WTC11 (cell line): ENCODE measurements at regions not wholly inside any gene's neighbourhood (a gene's known extent, or its start where the extent isn't known, plus 50 kb on each side); places are given as distances from the start of the nearest gene placed in this dataset.

ENCODE experiments used
- ATAC-seq: fragments of 200-7000 bp; cut with Tn5 transposase; 2 replicates; pipeline ENCODE4 v1.10.0; 2021; ENCODE audit warnings: mild to moderate bottlenecking, moderate library complexity
- CTCF ChIA-PET: fragments of 300-600 bp; sonication (Branson Sonifier 250); formaldehyde crosslinking; loops from one replicate; lab custom pipeline; 2021; ENCODE audit warnings: antibody characterized with exemption; lab: Charles Lee
- POLR2A ChIA-PET: fragments of 350-600 bp; sonication (Branson Sonifier 250); formaldehyde crosslinking; loops from one replicate; lab custom pipeline; 2021; ENCODE audit warnings: antibody characterized with exemption; lab: Charles Lee
- DNase-seq: peaks from one replicate; pipeline ENCODE4 v3.0.0; 2021; ENCODE audit warnings: low spot score
- H3K27ac Mint-ChIP-seq: 2 replicates; pipeline ENCODE4 v1.8.0; 2021; ENCODE audit warnings: mixed read lengths
- H3K27me3 Mint-ChIP-seq: 2 replicates; pipeline ENCODE4 v1.8.0; 2021; ENCODE audit warnings: low read depth, mild to moderate bottlenecking, moderate library complexity, mixed read lengths
- H3K36me3 Mint-ChIP-seq: 2 replicates; pipeline ENCODE4 v1.8.0; 2021; ENCODE audit warnings: mixed read lengths
- H3K4me1 Mint-ChIP-seq: 2 replicates; pipeline ENCODE4 v1.8.0; 2022; ENCODE audit warnings: mixed read lengths
- H3K4me3 Mint-ChIP-seq: 2 replicates; pipeline ENCODE4 v1.8.0; 2021; ENCODE audit warnings: mild to moderate bottlenecking, moderate library complexity, mixed read lengths
- H3K9me3 Mint-ChIP-seq: 2 replicates; pipeline ENCODE4 v1.8.0; 2021; ENCODE audit warnings: mixed read lengths
- ATF2 ChIP-seq: sonication (generic); formaldehyde crosslinking; IDR thresholded peaks from 2 replicates; pipeline ENCODE4 v1.8.1; 2022; ENCODE audit warnings: low read depth, missing genetic modification reagents, borderline replicate concordance
- FOXP1 ChIP-seq: sonication (generic); formaldehyde crosslinking; IDR thresholded peaks from 2 replicates; pipeline ENCODE4 v1.8.0; 2022; ENCODE audit warnings: missing genetic modification reagents, mild to moderate bottlenecking, moderate library complexity, borderline replicate concordance
- GABPB1 ChIP-seq: sonication (generic); formaldehyde crosslinking; IDR thresholded peaks from 2 replicates; pipeline ENCODE4 v1.8.1; 2023; ENCODE audit warnings: mild to moderate bottlenecking, missing genetic modification reagents
- MLX ChIP-seq: sonication (generic); formaldehyde crosslinking; IDR thresholded peaks from 2 replicates; pipeline ENCODE4 v1.8.1; 2023; ENCODE audit warnings: mild to moderate bottlenecking, missing genetic modification reagents, moderate library complexity
- NFATC4 ChIP-seq: fragments of 250-450 bp; sonication (Bioruptor Pico); IDR thresholded peaks from 2 replicates; pipeline ENCODE4 v1.9.0; 2021; ENCODE audit warnings: mild to moderate bottlenecking
- NFE2L1 ChIP-seq: sonication (generic); formaldehyde crosslinking; IDR thresholded peaks from 2 replicates; pipeline ENCODE4 v1.8.1; 2023; ENCODE audit warnings: missing genetic modification reagents
- ZBTB21 ChIP-seq: sonication (generic); formaldehyde crosslinking; IDR thresholded peaks from 2 replicates; pipeline ENCODE4 v1.8.1; 2023; ENCODE audit warnings: mild to moderate bottlenecking, missing genetic modification reagents, borderline replicate concordance
- ZNF416 ChIP-seq: fragments of 250-450 bp; sonication (Bioruptor Pico); IDR thresholded peaks from 2 replicates; pipeline ENCODE4 v1.9.0; 2021; ENCODE audit warnings: mild to moderate bottlenecking, inconsistent platforms
- ZNF671 ChIP-seq: fragments of 250-450 bp; sonication (Bioruptor Pico); IDR thresholded peaks from 2 replicates; pipeline ENCODE4 v1.8.0; 2021; ENCODE audit warnings: mild to moderate bottlenecking
- TF ChIP-seq, protein P1 (sequence below): sonication (generic); formaldehyde crosslinking; IDR thresholded peaks from 2 replicates; pipeline ENCODE4 v1.8.0; 2022; ENCODE audit warnings: missing genetic modification reagents
- TF ChIP-seq, protein P2 (sequence below): sonication (generic); formaldehyde crosslinking; IDR thresholded peaks from 2 replicates; pipeline ENCODE4 v1.8.0; 2023; ENCODE audit warnings: mild to moderate bottlenecking, missing genetic modification reagents
- TF ChIP-seq, protein P3 (sequence below): fragments of 250-450 bp; sonication (Bioruptor Pico); conservative IDR thresholded peaks from 2 replicates; pipeline ENCODE4 v1.9.0; 2021; ENCODE audit warnings: mild to moderate bottlenecking
- TF ChIP-seq, protein P4 (sequence below): fragments of 250-450 bp; sonication (Bioruptor Pico); IDR thresholded peaks from 2 replicates; pipeline ENCODE4 v1.9.0; 2021; ENCODE audit warnings: mild to moderate bottlenecking, borderline replicate concordance
- TF ChIP-seq, protein P5 (sequence below): sonication (generic); formaldehyde crosslinking; IDR thresholded peaks from 2 replicates; pipeline ENCODE4 v1.8.0; 2022; ENCODE audit warnings: mild to moderate bottlenecking, missing genetic modification reagents
- TF ChIP-seq, protein P6 (sequence below): fragments of 200-600 bp; IDR thresholded peaks from 2 replicates; pipeline ENCODE4 v1.8.0; 2022; ENCODE audit warnings: antibody characterized with exemption

- POLR2A ChIA-PET = no interaction called here
- ATAC-seq = no peak
- Mint-ChIP-seq H3K9me3 (no peaks in the 10 kb centered on the region), H3K36me3 (no peaks in the 10 kb centered on the region), H3K4me3 (no peak overlapping the region), H3K27me3 (peaks cover 6% of the 10 kb centered on the region; the same call in 1 of the 2 replicates), H3K27ac (no peak overlapping the region), H3K4me1 (no peaks in the 10 kb centered on the region)
- CTCF ChIA-PET = no interaction called here
- TF ChIP-seq NFATC4 (CRISPR knock-in tag) (no peak), MLX (no peak), FOXP1 (no peak), ZBTB21 (no peak), NFE2L1 (no peak), GABPB1 (no peak), ZNF416 (CRISPR knock-in tag) (no peak), ATF2 (CRISPR knock-in tag) (no peak), ZNF671 (CRISPR knock-in tag) (no peak)
- TF ChIP-seq, protein P1, sequence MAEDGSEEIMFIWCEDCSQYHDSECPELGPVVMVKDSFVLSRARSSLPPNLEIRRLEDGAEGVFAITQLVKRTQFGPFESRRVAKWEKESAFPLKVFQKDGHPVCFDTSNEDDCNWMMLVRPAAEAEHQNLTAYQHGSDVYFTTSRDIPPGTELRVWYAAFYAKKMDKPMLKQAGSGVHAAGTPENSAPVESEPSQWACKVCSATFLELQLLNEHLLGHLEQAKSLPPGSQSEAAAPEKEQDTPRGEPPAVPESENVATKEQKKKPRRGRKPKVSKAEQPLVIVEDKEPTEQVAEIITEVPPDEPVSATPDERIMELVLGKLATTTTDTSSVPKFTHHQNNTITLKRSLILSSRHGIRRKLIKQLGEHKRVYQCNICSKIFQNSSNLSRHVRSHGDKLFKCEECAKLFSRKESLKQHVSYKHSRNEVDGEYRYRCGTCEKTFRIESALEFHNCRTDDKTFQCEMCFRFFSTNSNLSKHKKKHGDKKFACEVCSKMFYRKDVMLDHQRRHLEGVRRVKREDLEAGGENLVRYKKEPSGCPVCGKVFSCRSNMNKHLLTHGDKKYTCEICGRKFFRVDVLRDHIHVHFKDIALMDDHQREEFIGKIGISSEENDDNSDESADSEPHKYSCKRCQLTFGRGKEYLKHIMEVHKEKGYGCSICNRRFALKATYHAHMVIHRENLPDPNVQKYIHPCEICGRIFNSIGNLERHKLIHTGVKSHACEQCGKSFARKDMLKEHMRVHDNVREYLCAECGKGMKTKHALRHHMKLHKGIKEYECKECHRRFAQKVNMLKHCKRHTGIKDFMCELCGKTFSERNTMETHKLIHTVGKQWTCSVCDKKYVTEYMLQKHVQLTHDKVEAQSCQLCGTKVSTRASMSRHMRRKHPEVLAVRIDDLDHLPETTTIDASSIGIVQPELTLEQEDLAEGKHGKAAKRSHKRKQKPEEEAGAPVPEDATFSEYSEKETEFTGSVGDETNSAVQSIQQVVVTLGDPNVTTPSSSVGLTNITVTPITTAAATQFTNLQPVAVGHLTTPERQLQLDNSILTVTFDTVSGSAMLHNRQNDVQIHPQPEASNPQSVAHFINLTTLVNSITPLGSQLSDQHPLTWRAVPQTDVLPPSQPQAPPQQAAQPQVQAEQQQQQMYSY (CRISPR knock-in tag) = no peak
- TF ChIP-seq, protein P2, sequence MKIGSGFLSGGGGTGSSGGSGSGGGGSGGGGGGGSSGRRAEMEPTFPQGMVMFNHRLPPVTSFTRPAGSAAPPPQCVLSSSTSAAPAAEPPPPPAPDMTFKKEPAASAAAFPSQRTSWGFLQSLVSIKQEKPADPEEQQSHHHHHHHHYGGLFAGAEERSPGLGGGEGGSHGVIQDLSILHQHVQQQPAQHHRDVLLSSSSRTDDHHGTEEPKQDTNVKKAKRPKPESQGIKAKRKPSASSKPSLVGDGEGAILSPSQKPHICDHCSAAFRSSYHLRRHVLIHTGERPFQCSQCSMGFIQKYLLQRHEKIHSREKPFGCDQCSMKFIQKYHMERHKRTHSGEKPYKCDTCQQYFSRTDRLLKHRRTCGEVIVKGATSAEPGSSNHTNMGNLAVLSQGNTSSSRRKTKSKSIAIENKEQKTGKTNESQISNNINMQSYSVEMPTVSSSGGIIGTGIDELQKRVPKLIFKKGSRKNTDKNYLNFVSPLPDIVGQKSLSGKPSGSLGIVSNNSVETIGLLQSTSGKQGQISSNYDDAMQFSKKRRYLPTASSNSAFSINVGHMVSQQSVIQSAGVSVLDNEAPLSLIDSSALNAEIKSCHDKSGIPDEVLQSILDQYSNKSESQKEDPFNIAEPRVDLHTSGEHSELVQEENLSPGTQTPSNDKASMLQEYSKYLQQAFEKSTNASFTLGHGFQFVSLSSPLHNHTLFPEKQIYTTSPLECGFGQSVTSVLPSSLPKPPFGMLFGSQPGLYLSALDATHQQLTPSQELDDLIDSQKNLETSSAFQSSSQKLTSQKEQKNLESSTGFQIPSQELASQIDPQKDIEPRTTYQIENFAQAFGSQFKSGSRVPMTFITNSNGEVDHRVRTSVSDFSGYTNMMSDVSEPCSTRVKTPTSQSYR (CRISPR knock-in tag) = no peak
- TF ChIP-seq, protein P3, sequence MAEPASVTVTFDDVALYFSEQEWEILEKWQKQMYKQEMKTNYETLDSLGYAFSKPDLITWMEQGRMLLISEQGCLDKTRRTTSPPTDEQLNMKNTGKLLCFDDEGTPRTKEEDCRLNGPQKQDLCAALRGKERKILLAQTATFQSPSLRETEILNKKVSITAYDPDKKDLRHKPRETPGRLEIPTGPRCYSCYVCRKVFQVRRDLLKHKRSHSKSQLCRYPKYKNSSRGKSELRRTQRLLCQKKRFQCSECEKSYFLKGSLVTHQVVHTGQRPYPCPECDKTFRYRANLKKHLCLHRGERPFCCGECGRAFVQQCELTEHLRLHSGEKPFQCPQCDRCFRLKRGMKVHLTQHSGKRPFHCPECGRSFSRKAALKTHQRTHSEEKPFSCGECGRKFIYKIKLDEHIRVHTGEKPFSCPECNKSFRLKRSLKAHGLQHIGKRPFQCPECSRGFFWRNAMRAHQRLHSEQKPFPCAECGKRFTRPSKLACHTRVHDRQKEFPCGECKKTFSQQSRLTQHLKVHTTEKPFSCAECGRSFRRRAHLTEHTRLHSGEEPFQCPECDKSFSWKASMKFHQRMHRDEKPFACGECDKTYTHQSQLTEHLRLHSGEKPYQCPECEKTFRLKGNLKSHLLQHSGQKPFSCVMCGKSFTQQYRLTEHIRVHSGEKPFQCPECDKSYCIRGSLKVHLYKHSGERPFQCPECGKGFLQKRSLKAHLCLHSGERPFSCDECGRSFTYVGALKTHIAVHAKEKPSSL = no peak
- TF ChIP-seq, protein P4, sequence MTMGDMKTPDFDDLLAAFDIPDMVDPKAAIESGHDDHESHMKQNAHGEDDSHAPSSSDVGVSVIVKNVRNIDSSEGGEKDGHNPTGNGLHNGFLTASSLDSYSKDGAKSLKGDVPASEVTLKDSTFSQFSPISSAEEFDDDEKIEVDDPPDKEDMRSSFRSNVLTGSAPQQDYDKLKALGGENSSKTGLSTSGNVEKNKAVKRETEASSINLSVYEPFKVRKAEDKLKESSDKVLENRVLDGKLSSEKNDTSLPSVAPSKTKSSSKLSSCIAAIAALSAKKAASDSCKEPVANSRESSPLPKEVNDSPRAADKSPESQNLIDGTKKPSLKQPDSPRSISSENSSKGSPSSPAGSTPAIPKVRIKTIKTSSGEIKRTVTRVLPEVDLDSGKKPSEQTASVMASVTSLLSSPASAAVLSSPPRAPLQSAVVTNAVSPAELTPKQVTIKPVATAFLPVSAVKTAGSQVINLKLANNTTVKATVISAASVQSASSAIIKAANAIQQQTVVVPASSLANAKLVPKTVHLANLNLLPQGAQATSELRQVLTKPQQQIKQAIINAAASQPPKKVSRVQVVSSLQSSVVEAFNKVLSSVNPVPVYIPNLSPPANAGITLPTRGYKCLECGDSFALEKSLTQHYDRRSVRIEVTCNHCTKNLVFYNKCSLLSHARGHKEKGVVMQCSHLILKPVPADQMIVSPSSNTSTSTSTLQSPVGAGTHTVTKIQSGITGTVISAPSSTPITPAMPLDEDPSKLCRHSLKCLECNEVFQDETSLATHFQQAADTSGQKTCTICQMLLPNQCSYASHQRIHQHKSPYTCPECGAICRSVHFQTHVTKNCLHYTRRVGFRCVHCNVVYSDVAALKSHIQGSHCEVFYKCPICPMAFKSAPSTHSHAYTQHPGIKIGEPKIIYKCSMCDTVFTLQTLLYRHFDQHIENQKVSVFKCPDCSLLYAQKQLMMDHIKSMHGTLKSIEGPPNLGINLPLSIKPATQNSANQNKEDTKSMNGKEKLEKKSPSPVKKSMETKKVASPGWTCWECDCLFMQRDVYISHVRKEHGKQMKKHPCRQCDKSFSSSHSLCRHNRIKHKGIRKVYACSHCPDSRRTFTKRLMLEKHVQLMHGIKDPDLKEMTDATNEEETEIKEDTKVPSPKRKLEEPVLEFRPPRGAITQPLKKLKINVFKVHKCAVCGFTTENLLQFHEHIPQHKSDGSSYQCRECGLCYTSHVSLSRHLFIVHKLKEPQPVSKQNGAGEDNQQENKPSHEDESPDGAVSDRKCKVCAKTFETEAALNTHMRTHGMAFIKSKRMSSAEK (CRISPR knock-in tag) = no peak
- TF ChIP-seq, protein P5, sequence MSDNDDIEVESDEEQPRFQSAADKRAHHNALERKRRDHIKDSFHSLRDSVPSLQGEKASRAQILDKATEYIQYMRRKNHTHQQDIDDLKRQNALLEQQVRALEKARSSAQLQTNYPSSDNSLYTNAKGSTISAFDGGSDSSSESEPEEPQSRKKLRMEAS = no peak
- TF ChIP-seq, protein P6, sequence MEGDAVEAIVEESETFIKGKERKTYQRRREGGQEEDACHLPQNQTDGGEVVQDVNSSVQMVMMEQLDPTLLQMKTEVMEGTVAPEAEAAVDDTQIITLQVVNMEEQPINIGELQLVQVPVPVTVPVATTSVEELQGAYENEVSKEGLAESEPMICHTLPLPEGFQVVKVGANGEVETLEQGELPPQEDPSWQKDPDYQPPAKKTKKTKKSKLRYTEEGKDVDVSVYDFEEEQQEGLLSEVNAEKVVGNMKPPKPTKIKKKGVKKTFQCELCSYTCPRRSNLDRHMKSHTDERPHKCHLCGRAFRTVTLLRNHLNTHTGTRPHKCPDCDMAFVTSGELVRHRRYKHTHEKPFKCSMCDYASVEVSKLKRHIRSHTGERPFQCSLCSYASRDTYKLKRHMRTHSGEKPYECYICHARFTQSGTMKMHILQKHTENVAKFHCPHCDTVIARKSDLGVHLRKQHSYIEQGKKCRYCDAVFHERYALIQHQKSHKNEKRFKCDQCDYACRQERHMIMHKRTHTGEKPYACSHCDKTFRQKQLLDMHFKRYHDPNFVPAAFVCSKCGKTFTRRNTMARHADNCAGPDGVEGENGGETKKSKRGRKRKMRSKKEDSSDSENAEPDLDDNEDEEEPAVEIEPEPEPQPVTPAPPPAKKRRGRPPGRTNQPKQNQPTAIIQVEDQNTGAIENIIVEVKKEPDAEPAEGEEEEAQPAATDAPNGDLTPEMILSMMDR = no peak
- DNase-seq = no peak
These were observed 63.5 kb downstream of the SOX1 start for GRCh38 chr13:112130418-112130817.
